WERI-Rb-1 (cell line): ENCODE measurements at regions not wholly inside any gene's neighbourhood (a gene's known extent, or its start where the extent isn't known, plus 50 kb on each side); places are given as distances from the start of the nearest gene placed in this dataset.

Experiments
- DNase-seq: peaks from one replicate; pipeline ENCODE4 v3.0.0-alpha.2; 2020
- H3K27ac ChIP-seq: fragments of 250-450 bp; sonication (Bioruptor Pico); 2 replicates; pipeline ENCODE4 v1.5.1; 2020; ENCODE audit warnings: mild to moderate bottlenecking, moderate library complexity
- H3K27me3 ChIP-seq: fragments of 250-450 bp; sonication (Bioruptor Pico); 2 replicates; pipeline ENCODE4 v1.5.1; 2021; ENCODE audit warnings: mild to moderate bottlenecking, low read depth, moderate library complexity; ENCODE audit not compliant: insufficient read depth, severe bottlenecking
- H3K36me3 ChIP-seq: fragments of 250-450 bp; sonication (Bioruptor Pico); 2 replicates; pipeline ENCODE4 v1.5.1; 2020; ENCODE audit warnings: mild to moderate bottlenecking, moderate library complexity
- H3K4me3 ChIP-seq: 2 replicates; pipeline ENCODE4 v1.5.1; 2011; ENCODE audit warnings: low read depth, mild to moderate bottlenecking, control low read depth, low read length
- H3K9me3 ChIP-seq: fragments of 250-450 bp; sonication (Bioruptor Pico); 2 replicates; pipeline ENCODE4 v1.5.1; 2021; ENCODE audit warnings: mild to moderate bottlenecking, moderate library complexity; ENCODE audit not compliant: severe bottlenecking
- TF ChIP-seq, protein P1 (sequence below): IDR thresholded peaks from 2 replicates; pipeline ENCODE4 v1.5.1; 2011; ENCODE audit warnings: low read depth, mild to moderate bottlenecking, control low read depth, inconsistent platforms, low read length

DNA sequence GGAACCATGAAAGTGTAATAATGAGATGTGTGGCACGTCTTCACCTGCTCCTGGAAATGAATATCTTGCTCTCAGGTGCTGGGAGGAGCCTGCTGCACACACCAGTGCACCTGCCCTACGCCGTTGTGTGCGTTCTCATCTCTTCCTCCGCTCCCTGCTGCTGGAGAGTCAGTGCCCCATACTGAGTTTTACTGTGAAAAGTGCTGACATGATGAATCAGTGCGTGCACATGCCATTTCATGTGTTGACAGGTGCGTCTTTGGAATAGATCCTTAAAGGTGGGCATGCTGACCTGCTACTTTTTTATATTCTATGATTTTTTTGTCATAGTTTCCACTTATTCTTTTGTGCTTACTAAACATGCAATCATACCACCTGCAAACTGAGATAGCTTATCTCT lies 1015.8 kb downstream of the BRD1 start:
- Histone ChIP-seq H3K4me3 (no peak overlapping the region), H3K27me3 (no peaks in the 10 kb centered on the region), H3K27ac (no peak overlapping the region), H3K9me3 (no peaks in the 10 kb centered on the region), H3K36me3 (no peaks in the 10 kb centered on the region)
- no peak for DNase-seq
- TF ChIP-seq, protein P1, sequence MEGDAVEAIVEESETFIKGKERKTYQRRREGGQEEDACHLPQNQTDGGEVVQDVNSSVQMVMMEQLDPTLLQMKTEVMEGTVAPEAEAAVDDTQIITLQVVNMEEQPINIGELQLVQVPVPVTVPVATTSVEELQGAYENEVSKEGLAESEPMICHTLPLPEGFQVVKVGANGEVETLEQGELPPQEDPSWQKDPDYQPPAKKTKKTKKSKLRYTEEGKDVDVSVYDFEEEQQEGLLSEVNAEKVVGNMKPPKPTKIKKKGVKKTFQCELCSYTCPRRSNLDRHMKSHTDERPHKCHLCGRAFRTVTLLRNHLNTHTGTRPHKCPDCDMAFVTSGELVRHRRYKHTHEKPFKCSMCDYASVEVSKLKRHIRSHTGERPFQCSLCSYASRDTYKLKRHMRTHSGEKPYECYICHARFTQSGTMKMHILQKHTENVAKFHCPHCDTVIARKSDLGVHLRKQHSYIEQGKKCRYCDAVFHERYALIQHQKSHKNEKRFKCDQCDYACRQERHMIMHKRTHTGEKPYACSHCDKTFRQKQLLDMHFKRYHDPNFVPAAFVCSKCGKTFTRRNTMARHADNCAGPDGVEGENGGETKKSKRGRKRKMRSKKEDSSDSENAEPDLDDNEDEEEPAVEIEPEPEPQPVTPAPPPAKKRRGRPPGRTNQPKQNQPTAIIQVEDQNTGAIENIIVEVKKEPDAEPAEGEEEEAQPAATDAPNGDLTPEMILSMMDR = no peak

DNA sequence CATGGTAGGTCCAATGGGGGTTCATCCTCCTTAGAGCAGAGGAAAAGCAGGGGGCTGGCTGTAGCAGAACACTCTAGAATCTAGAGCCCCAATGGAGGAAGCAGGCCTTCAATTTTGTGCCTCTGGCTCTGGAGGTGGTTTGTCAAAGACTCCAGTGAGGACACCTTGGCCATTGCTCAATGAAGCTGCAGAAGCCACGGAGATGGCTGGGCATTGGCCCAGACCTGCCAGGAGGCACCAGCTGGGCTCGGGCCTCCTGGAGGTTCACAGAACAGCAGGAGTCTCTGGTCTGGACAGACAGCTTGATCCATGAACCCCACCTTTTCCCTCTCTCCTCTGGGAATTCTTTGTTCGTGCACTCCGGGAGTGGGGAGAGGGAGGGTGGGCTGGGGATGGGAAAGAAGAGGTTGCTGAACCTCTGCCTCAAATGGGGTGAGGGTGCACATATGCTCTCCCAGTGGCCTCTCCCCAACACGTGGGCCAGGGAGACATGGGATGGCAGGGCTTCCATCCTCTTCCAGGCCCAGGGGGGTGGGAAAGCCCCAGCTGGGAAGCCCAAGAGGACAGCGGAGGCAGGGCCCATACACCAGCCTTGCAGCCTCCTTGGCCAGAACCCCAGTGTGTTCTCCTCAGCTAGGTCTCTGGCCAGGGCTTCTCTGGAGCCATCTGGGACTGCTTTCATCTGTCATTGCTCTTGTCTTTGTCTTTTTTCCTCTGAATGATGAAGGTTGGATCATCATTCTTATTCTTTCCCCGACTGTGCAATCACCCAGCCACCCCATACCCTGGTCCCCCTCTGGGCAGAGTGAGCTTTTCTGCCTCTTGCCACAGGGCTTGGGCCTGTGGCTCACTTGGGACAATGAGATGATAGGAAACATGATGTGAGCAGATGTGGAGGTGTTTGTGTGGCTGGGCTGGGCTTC lies 1019.4 kb downstream of the BRD1 start:
- no peaks in the 10 kb centered on the region for H3K9me3 ChIP-seq
- H3K27me3 ChIP-seq = no peaks in the 10 kb centered on the region
- H3K27ac ChIP-seq = no peak overlapping the region
- no peak overlapping the region for H3K4me3 ChIP-seq
- H3K36me3 ChIP-seq = no peaks in the 10 kb centered on the region
- DNase-seq = no peak
- TF ChIP-seq, protein P1 = no peak

DNA sequence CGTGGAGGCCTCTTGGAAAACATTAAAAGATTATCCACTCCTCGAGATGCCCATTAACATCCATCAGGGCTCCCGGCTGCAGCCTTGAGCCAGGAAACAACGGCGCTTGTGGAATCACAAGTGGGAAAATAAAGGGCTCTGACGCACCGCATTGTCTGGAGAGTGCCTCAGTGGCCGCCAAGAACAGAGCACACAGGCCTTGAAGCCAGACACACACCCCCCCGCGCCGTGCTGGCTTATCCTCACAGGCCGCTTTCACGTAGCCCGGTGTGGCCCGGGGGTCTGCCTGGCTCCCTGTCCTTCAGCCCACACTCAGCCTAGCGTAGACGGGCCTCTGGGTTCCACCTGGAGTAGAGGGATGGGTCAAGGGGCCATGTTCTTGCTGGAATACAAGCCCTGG lies 1020.5 kb downstream of the BRD1 start:
- TF ChIP-seq, protein P1 = no peak
- no peaks in the 10 kb centered on the region for H3K36me3 ChIP-seq
- no peaks in the 10 kb centered on the region for H3K27me3 ChIP-seq

DNA sequence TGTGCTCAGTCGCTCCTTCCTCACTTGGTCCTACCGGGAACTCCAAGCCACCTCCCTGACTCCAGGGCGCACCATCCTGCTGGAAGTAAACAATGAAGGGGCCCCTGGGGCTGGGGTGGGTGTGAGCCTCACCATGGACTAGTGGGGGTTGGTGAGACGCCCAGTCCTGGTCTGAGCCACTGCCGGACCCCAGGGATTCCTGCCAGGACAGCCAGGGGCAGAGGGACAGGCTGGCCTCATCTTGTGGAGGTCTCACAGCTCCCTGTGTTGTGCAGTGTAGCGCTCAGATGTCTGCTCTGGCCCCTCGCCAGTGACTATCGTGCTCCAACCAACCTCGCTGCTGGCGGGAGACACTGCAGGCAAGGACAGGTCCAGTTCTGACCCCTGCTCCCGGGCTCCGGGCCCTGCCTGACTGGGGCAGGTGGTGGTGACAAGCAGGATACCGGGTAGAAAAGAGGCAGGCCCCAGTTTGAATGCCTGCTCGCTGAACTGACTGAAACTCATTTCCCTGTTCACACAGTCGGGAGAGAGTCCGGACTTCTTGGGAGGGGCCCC lies 1021.4 kb downstream of the BRD1 start:
- Histone ChIP-seq H3K27ac (no peak overlapping the region; the same call in 1 of the 2 replicates), H3K4me3 (no peak overlapping the region), H3K9me3 (no peaks in the 10 kb centered on the region), H3K36me3 (no peaks in the 10 kb centered on the region), H3K27me3 (no peaks in the 10 kb centered on the region)
- TF ChIP-seq, protein P1 = no peak
- DNase-seq = no peak

More for the DNA sequence above, 1020.5 kb downstream of the BRD1 start:
- peak; percentile 62 for DNase-seq
- H3K9me3 ChIP-seq = no peaks in the 10 kb centered on the region
- peak overlapping the region; percentile 40; the same call in 1 of the 2 replicates for H3K27ac ChIP-seq
- no peak overlapping the region for H3K4me3 ChIP-seq

DNA sequence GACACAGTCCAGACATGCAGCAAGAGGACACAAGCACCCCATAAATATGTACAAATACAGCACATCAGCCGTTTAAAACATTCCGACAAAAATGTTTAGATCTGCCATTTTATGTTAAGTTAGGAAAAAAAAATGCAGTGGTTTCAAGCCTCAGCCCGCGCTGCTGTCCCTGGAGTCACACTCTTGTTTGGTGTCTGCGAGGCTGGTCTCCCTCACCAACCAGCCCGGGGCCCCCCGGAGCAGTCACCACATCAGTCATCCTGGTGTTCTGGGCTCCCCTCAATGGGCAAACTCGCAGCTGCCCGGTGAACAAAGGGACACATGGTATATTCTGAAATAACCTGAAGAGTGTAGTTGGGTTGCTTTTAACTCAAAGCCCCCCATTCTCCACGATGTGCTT lies 1022.2 kb downstream of the BRD1 start:
- H3K9me3 ChIP-seq = no peaks in the 10 kb centered on the region
- no peaks in the 10 kb centered on the region for H3K27me3 ChIP-seq
- no peak overlapping the region for H3K4me3 ChIP-seq
- TF ChIP-seq, protein P1 = no peak
- no peaks in the 10 kb centered on the region for H3K36me3 ChIP-seq
- no peak overlapping the region for H3K27ac ChIP-seq
- no peak for DNase-seq
